ENCODE measurements at regions not wholly inside any gene's neighbourhood (a gene's known extent, or its start where the extent isn't known, plus 50 kb on each side); places are given as distances from the start of the nearest gene placed in this dataset.

GRCh38 chr5:136679233-136679632 is 313.9 kb upstream of the TRPC7 start:
- TF ChIP-seq ARNTL (CRISPR knock-in tag; IDR thresholded peaks at IDR 0.05; ENCODE audit: borderline replicate concordance, low read depth) (no peak), TSHZ2 (CRISPR knock-in tag; IDR thresholded peaks at IDR 0.05) (no peak), OSR1 (CRISPR knock-in tag; IDR thresholded peaks at IDR 0.05) (no peak)
- no peak for ATAC-seq

GRCh38 chr5:136677217-136677616 is 311.9 kb upstream of the TRPC7 start:
- TF ChIP-seq SNAI2 (CRISPR knock-in tag; IDR thresholded peaks at IDR 0.05) (no peak), ZNF8 (CRISPR knock-in tag; IDR thresholded peaks at IDR 0.05) (no peak), TCF4 (CRISPR knock-in tag; IDR thresholded peaks at IDR 0.05; ENCODE audit: borderline replicate concordance) (no peak), PATZ1 (CRISPR knock-in tag; IDR thresholded peaks at IDR 0.05; ENCODE audit: borderline replicate concordance) (no peak), TOX (CRISPR knock-in tag; IDR thresholded peaks at IDR 0.05; ENCODE audit: borderline replicate concordance) (no peak), CREB5 (CRISPR knock-in tag; IDR thresholded peaks at IDR 0.05; ENCODE audit: low read depth) (no peak), ZFP30 (CRISPR knock-in tag; IDR thresholded peaks at IDR 0.05) (no peak), BACH2 (CRISPR knock-in tag; IDR thresholded peaks at IDR 0.05; ENCODE audit: borderline replicate concordance) (no peak), PPARA (CRISPR knock-in tag; IDR thresholded peaks at IDR 0.05; ENCODE audit: borderline replicate concordance) (no peak), ZFP3 (CRISPR knock-in tag; IDR thresholded peaks at IDR 0.05) (no peak), POU6F1 (CRISPR knock-in tag; IDR thresholded peaks at IDR 0.05; ENCODE audit: borderline replicate concordance, low read depth) (no peak), ARNTL (CRISPR knock-in tag; IDR thresholded peaks at IDR 0.05; ENCODE audit: borderline replicate concordance, low read depth) (no peak), ISL1 (CRISPR knock-in tag; IDR thresholded peaks at IDR 0.05) (no peak), ZC3H10 (CRISPR knock-in tag; IDR thresholded peaks at IDR 0.05) (no peak), ZNF70 (CRISPR knock-in tag; IDR thresholded peaks at IDR 0.05) (no peak), CSDC2 (CRISPR knock-in tag; IDR thresholded peaks at IDR 0.05) (no peak), RARB (CRISPR knock-in tag; IDR thresholded peaks at IDR 0.05) (no peak), OSR1 (CRISPR knock-in tag; IDR thresholded peaks at IDR 0.05) (no peak), ESRRG (CRISPR knock-in tag; IDR thresholded peaks at IDR 0.05) (no peak)
- ATAC-seq = no peak

GRCh38 chr5:136676685-136677084 is 311.3 kb upstream of the TRPC7 start:
- no peak for ATAC-seq
- TF ChIP-seq ZNF70 (CRISPR knock-in tag; IDR thresholded peaks at IDR 0.05) (no peak), ARNTL (CRISPR knock-in tag; IDR thresholded peaks at IDR 0.05; ENCODE audit: borderline replicate concordance, low read depth) (no peak), ZFP30 (CRISPR knock-in tag; IDR thresholded peaks at IDR 0.05) (no peak), ISL1 (CRISPR knock-in tag; IDR thresholded peaks at IDR 0.05) (no peak), CSRNP3 (CRISPR knock-in tag; IDR thresholded peaks at IDR 0.05) (no peak), PATZ1 (CRISPR knock-in tag; IDR thresholded peaks at IDR 0.05; ENCODE audit: borderline replicate concordance) (no peak), TOX (CRISPR knock-in tag; IDR thresholded peaks at IDR 0.05; ENCODE audit: borderline replicate concordance) (no peak), POU6F1 (CRISPR knock-in tag; IDR thresholded peaks at IDR 0.05; ENCODE audit: borderline replicate concordance, low read depth) (no peak), OSR1 (CRISPR knock-in tag; IDR thresholded peaks at IDR 0.05) (no peak), TCF4 (CRISPR knock-in tag; IDR thresholded peaks at IDR 0.05; ENCODE audit: borderline replicate concordance) (no peak), ESRRG (CRISPR knock-in tag; IDR thresholded peaks at IDR 0.05) (no peak), SNAI2 (CRISPR knock-in tag; IDR thresholded peaks at IDR 0.05) (no peak), TSHZ2 (CRISPR knock-in tag; IDR thresholded peaks at IDR 0.05) (no peak), PPARA (CRISPR knock-in tag; IDR thresholded peaks at IDR 0.05; ENCODE audit: borderline replicate concordance) (no peak)

All from SK-N-SH treated with all-trans-retinoic acid at 6 μM for 48 hours (cell line).